ENCODE measurements at regions not wholly inside any gene's neighbourhood (a gene's known extent, or its start where the extent isn't known, plus 50 kb on each side); places are given as distances from the start of the nearest gene placed in this dataset.

DNA sequence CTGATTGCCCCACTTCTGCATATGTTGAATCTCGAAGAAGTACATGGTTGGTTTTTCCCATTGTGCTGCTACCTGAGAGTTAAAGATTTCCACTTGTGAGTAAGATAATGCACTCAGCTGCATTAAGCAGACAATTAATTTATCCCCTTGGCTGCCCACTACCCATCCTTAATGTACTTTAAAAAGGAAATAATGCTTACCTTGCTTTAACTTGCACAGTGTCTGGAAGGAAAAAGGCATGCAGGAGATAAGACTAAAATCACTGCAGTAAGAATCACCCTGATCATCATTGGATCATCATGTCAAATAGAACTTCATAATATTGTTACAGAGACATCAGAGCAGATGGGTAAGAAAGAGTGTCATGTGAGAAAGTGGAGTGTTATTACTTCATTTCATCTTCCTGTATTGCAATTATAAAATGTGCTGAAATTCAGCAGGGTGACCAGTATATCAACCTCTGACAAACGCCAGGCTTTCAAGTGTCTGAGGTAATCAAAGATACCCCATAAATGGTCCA lies 207.3 kb upstream of the PIK3C3 start:
- TF ChIP-seq CTCF (IDR thresholded peaks at IDR 0.05; ENCODE audit: control extremely low read depth in 1 of 3, insufficient read depth in 1 of 3, low read depth in 1 of 3, low read length in 3 of 3): no peak
- TF ChIP-seq KDM1A (IDR thresholded peaks at IDR 0.05; ENCODE audit: borderline replicate concordance, low read length): no peak
- no peak for TF ChIP-seq GABPA (IDR thresholded peaks at IDR 0.05; ENCODE audit: borderline replicate concordance, insufficient read depth, low read length)
- no peak for TF ChIP-seq EZH2 (IDR thresholded peaks at IDR 0.05; ENCODE audit: low read depth, low read length, severe bottlenecking)
- TF ChIP-seq TAF1 (IDR thresholded peaks at IDR 0.05; ENCODE audit: low read depth, low read length): no peak
- no peak for TF ChIP-seq ZNF274 (IDR thresholded peaks at IDR 0.05; ENCODE audit: borderline replicate concordance, extremely low read depth, low read length)

Measured in H1 (cell line).